OCI-LY3 (cell line): ENCODE measurements at regions not wholly inside any gene's neighbourhood (a gene's known extent, or its start where the extent isn't known, plus 50 kb on each side); places are given as distances from the start of the nearest gene placed in this dataset.

Experiments
- H2AFZ ChIP-seq: fragments of 200-600, 300-600 bp; shearing (Covaris generic); 2 replicates; pipeline ENCODE4 v1.6.0; 2014; ENCODE audit warnings: antibody characterized with exemption, low read depth, low read length
- H3K27ac ChIP-seq: fragments of 200-600, 300-600 bp; sonication (generic); 2 replicates; pipeline ENCODE4 v1.5.1; 2014; ENCODE audit warnings: mild to moderate bottlenecking, low read length, moderate library complexity, mixed read lengths
- H3K27me3 ChIP-seq: fragments of 200-600, 300-600 bp; sonication (generic); 2 replicates; pipeline ENCODE4 v1.6.1; 2014; ENCODE audit warnings: low read depth, low read length, mixed read lengths
- H3K36me3 ChIP-seq: fragments of 200-600, 300-600 bp; sonication (generic); replicated peaks from 2 replicates; pipeline ENCODE3; 2014; ENCODE audit warnings: low read depth, low read length, mixed read lengths
- H3K4me1 ChIP-seq: fragments of 300-600, 200-600 bp; sonication (generic); 2 replicates; pipeline ENCODE4 v1.6.1; 2014; ENCODE audit warnings: low read length, mixed read lengths
- H3K4me2 ChIP-seq: fragments of 200-600, 300-600 bp; sonication (generic); 2 replicates; pipeline ENCODE4 v1.6.1; 2014; ENCODE audit warnings: low read length, mixed read lengths
- H3K4me3 ChIP-seq: fragments of 300-600, 200-600 bp; sonication (generic); 2 replicates; pipeline ENCODE4 v1.5.1; 2014; ENCODE audit warnings: antibody characterized with exemption, mild to moderate bottlenecking, low read length, moderate library complexity
- H3K79me2 ChIP-seq: fragments of 300-600, 200-600 bp; shearing (Covaris generic); 2 replicates; pipeline ENCODE4 v1.6.1; 2014; ENCODE audit warnings: mild to moderate bottlenecking, low read length, mixed read lengths
- H3K9ac ChIP-seq: fragments of 300-600, 200-600 bp; shearing (Covaris generic); 2 replicates; pipeline ENCODE4 v1.6.0; 2014; ENCODE audit warnings: mild to moderate bottlenecking, low read length, moderate library complexity
- H3K9me3 ChIP-seq: fragments of 200-600, 300-600 bp; shearing (Covaris generic); 2 replicates; pipeline ENCODE4 v1.6.1; 2014; ENCODE audit warnings: low read length, mixed read lengths; ENCODE audit not compliant: insufficient read depth
- H4K20me1 ChIP-seq: fragments of 200-600, 300-600 bp; sonication (generic); 2 replicates; pipeline ENCODE4 v1.6.1; 2016; ENCODE audit warnings: low read length, mixed read lengths; ENCODE audit not compliant: insufficient read depth
- CTCF ChIP-seq: fragments of 200-600, 300-600 bp; sonication (generic); IDR thresholded peaks from 2 replicates; pipeline ENCODE4 v1.5.1; 2014; ENCODE audit warnings: antibody characterized with exemption, low read length, low read depth
- EZH2phosphoT487 ChIP-seq: fragments of 200-600 bp; shearing (Covaris generic); IDR thresholded peaks from 2 replicates; pipeline ENCODE4 v1.6.1; 2018; ENCODE audit warnings: antibody characterized with exemption, mixed run types, low read depth

- Histone ChIP-seq H3K79me2 (no peaks in the 10 kb centered on the region), H2AFZ (no peak overlapping the region), H3K4me3 (no peak overlapping the region), H3K4me1 (peaks cover 11% of the 10 kb centered on the region), H3K27ac (no peak overlapping the region), H3K36me3 (no peaks in the 10 kb centered on the region), H4K20me1 (no peaks in the 10 kb centered on the region), H3K9ac (no peak overlapping the region), H3K9me3 (no peaks in the 10 kb centered on the region), H3K27me3 (no peaks in the 10 kb centered on the region), H3K4me2 (no peak overlapping the region)
- no peak for TF ChIP-seq CTCF
- no peak for TF ChIP-seq EZH2phosphoT487
Measured at GRCh38 chr10:94043431-94043990, 49.8 kb downstream of the PLCE1 start.

- H3K4me3 ChIP-seq = no peak overlapping the region
- H4K20me1 ChIP-seq = no peaks in the 10 kb centered on the region
- H3K9ac ChIP-seq = no peak overlapping the region
- no peak overlapping the region for H3K27ac ChIP-seq
- no peaks in the 10 kb centered on the region for H3K36me3 ChIP-seq
- H3K79me2 ChIP-seq = no peaks in the 10 kb centered on the region
- TF ChIP-seq CTCF (no peak), EZH2phosphoT487 (no peak)
- H2AFZ ChIP-seq = no peak overlapping the region
- no peak overlapping the region for H3K4me2 ChIP-seq
- H3K4me1 ChIP-seq = peaks cover 11% of the 10 kb centered on the region
- no peaks in the 10 kb centered on the region for H3K9me3 ChIP-seq
- no peaks in the 10 kb centered on the region for H3K27me3 ChIP-seq
Measured at GRCh38 chr10:94046098-94046497, 52.4 kb downstream of the PLCE1 start.

GRCh38 chr10:94047293-94047692, 53.6 kb downstream of the PLCE1 start:
- Histone ChIP-seq H3K9me3 (no peaks in the 10 kb centered on the region), H3K4me2 (no peak overlapping the region), H3K9ac (no peak overlapping the region), H3K4me1 (no peaks in the 10 kb centered on the region), H3K27me3 (no peaks in the 10 kb centered on the region), H2AFZ (no peak overlapping the region), H3K4me3 (no peak overlapping the region), H3K36me3 (no peaks in the 10 kb centered on the region), H3K27ac (no peak overlapping the region), H4K20me1 (no peaks in the 10 kb centered on the region), H3K79me2 (no peaks in the 10 kb centered on the region)
- TF ChIP-seq EZH2phosphoT487 (no peak), CTCF (no peak)

- Histone ChIP-seq H4K20me1 (no peaks in the 10 kb centered on the region), H2AFZ (no peak overlapping the region), H3K4me2 (no peak overlapping the region), H3K4me3 (no peak overlapping the region), H3K36me3 (no peaks in the 10 kb centered on the region), H3K9me3 (no peaks in the 10 kb centered on the region), H3K9ac (no peak overlapping the region), H3K27ac (no peak overlapping the region), H3K27me3 (no peaks in the 10 kb centered on the region), H3K4me1 (no peaks in the 10 kb centered on the region), H3K79me2 (no peaks in the 10 kb centered on the region)
- TF ChIP-seq EZH2phosphoT487 (no peak), CTCF (no peak)
Measured at GRCh38 chr10:94049911-94050310, 56.2 kb downstream of the PLCE1 start.
